HG03095 (cell line): ENCODE measurements at regions not wholly inside any gene's neighbourhood (a gene's known extent, or its start where the extent isn't known, plus 50 kb on each side); places are given as distances from the start of the nearest gene placed in this dataset.

Source experiments
- ATAC-seq: cut with Tn5 transposase; IDR thresholded peaks from one replicate; pipeline ENCODE4 v1.9.1; 2021; ENCODE audit warnings: moderate library complexity; ENCODE audit not compliant: unreplicated experiment

DNA sequence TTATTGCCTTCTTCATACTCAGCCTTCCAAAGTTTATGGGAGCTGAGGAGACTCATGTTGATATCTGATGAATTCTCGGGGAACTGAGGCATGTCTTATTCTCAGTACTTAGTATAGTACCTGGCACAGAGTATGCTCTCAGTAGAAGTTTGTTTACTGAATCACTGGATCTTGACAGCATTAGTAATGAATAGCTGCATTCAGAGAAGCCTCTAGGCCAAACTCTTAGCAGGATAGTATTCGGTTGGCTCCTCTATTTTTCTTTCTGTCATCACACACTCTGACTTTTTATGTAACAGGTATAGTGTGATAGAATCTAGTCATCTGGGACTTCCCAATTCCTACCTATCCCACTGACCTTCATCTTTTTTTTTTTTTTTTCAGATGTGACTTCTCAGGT is 566.4 kb upstream of the MAN1A1 start:
- no peak for ATAC-seq

DNA sequence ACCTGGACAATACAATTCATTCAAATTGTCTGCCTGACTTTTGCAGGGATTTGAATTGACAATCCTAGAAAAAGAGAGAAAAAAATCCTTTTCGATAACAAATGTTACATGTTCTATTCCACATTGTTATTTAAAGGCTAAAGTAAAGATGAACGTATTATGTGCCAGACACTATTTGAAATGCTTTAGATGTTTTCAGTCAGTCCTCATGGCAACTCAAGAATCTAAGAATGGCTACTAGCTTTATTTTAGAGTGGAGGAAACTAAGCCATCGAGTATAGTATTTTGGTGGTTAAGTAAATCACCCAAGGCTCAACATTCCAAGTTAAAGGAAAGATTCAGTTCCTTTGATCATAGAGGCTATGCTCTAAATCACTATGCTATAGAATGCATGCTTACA is 558.6 kb upstream of the MAN1A1 start:
- ATAC-seq = no peak

GRCh38 chr6:119902681-119903080 is 553.1 kb upstream of the MAN1A1 start:
- no peak for ATAC-seq

DNA sequence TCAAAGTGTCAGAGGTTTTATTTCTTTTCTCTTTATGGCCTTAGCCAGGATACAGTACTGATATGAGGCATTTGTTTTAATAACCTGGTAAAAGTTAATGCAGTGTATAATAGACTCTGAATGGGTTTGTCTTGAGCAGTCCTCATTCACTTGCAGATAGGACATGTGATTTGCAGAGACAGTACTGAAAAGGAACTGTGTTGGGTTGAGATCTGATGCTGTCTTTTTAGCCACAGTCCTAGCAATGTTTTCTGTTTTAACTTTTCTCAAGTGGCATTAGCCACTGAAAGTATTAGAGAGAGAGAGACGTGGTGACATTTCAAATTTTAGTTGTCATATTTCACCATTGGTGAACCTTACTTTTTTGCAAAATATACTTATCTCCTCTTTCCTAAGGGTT is 547.2 kb upstream of the MAN1A1 start:
- no peak for ATAC-seq

DNA sequence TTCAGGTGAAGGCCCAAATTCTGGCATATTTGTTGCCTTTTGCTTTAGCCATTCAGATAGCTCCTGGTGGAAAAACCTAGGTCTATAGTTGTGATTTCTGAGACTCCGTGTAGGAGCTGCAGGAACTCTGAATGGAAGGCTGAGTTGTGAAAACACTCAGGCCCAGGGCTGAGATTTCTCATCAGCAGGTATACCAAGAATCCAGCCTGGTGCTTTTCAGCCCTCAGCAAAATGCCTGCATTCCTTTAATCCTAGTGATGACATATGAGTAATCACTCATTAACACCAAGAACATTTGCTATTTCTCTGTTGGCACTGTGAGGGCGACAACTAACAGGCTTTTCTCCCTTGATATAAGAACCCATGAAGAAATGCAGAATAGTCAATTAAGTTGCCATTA is 546.1 kb upstream of the MAN1A1 start:
- no peak for ATAC-seq

GRCh38 chr6:119894811-119895210 is 545.2 kb upstream of the MAN1A1 start:
- no peak for ATAC-seq

DNA sequence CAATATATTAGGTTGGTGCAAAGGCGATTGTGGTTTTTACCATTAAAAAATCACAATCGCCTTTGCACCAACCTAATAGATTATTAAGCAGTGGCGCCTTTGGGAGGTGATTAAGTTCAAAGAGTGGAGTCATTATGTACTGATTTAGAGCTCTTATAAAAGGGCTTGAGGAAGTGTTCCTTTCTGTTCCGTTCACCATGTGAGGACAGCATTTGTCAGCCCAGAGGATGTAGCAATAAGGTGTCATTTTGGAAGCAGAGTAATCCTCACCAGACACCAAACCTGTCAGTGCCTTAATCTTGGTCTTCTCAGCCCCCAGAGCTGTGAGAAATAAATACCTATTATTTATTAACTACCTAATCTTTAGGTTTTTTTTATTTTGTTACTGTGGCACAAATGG is 542.1 kb upstream of the MAN1A1 start:
- no peak for ATAC-seq

DNA sequence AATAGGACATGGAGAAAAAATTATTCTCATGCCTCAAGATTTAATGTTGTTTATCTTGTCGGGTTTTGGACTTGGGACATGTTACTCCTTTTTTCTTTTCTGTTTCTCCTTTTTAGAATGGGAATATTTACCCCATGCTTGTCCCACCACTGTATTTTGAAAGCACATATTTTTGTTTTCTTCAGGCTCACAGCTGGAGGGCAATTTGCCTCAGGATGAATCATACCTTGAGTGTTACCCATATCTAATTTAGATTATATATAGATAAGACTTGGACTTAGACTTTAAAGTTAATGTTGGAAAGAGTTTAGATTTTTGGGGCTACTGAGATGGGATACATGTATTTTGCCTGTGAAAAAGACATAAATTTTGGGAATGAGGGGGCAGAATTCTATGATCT is 541.6 kb upstream of the MAN1A1 start:
- ATAC-seq = no peak

DNA sequence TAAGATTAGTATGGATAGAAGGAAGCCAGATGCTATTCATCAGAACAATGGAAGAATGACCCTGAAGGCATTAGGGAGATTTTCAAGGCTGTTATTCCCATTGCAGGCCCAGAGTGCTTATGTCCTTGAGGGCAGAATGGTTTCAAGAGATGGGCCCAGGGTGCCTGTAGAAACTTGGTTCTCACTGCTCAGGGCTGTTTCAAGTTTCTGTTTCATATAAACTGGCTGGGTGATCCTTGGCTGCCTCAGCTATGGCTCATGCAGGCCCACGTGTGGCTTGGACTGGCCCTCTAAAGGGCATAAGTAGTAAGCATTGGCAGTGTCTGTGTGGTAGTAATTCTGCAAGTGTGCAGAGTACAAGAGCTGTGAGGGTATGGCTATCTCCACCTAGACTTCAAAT is 540.9 kb upstream of the MAN1A1 start:
- no peak for ATAC-seq

DNA sequence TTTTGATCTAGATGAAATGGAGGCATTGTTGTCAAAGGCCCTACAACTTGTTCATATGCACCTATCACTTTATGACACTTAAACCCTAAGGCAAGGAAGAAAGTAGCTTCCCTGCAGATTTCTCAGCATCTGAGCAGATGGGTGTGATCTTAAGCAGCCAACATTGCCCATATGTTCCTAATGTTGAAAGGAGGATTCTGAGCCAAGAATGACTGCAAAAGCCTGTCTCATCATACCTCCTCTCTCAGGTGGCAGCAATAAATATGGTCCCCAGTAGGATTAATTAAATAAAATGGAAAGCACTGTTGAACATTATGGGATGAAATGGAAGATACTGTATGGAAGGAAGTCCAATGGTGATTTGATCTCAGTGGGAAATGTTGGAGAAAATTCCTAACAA is 538.1 kb upstream of the MAN1A1 start:
- ATAC-seq = no peak

- no peak for ATAC-seq
These were observed 531.9 kb upstream of the MAN1A1 start for GRCh38 chr6:119881416-119881815.

DNA sequence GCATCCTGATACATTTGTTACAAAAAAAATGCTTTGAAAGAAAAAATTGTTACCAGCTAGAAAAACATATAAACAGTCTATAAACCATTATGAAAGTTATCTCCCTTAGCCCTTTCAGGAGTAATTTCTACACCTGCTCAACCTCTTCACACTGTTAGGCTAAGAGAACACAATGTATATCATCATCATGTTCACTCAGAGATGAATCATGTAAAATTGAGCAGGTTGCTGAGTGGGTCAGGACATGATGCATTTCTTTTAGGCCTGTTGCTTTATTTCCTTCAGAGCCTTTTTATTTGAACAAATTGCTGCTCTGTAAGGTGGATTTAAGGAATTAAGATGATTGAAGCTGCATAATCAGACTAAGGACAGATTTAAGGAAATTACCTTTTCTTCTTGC is 531.3 kb upstream of the MAN1A1 start:
- ATAC-seq = no peak

DNA sequence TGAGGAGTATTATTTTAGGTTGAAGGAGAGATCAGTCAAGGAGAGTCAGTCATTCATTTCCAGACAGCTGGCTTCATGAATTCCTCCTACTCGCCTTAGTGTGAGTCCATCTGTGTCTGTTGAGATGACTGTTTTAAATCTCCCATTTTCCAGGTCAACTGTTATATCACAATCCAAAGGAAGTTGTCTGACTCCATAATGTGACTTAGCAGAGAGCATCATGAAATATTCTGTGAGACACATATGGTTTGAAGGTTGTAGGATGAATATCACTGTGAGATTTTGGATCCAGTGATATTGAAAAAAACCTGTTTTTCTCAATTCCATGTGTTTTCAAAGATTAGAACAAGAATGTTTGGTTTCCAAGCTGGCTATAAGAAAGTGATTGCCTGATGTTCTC is 530.2 kb upstream of the MAN1A1 start:
- ATAC-seq = no peak

- no peak for ATAC-seq
These were observed 524.8 kb upstream of the MAN1A1 start for GRCh38 chr6:119874381-119874780.

DNA sequence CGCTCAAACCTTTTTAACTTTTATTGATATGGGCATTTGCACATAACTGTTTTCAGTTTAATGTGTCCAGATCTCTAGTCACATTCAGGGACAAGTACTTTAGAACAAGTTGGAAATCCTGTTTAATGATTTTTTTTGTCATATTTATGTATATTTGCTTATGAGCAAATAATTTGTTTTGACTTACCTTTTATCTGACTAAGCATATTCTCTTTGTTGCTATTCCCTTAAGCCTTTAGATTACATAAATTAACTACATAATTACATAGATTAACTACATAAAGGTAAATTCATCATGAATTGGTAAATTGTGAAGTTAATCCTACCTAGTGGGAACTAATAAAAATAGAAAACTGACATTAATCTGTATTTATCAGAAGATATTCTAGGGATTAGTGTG is 523.5 kb upstream of the MAN1A1 start:
- no peak for ATAC-seq

DNA sequence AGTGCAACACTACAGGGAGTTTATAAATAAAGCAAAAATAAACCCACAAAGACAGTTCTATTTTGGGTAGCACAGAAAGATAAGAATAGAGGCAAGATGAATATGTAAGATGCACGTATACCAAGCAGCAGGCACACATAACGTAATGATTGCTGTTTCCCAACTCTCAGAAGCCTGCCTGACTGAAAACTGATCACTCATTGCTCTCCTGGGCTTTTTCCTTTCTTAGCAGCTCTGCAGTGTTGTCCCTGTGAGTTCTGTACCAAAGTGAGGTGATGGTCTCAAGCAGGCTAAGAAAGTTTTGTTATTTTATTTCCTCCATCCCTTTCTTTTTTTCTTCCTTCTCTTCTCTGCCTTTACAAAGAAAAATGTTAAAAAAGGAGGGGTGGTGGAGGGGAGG is 522.0 kb upstream of the MAN1A1 start:
- no peak for ATAC-seq

DNA sequence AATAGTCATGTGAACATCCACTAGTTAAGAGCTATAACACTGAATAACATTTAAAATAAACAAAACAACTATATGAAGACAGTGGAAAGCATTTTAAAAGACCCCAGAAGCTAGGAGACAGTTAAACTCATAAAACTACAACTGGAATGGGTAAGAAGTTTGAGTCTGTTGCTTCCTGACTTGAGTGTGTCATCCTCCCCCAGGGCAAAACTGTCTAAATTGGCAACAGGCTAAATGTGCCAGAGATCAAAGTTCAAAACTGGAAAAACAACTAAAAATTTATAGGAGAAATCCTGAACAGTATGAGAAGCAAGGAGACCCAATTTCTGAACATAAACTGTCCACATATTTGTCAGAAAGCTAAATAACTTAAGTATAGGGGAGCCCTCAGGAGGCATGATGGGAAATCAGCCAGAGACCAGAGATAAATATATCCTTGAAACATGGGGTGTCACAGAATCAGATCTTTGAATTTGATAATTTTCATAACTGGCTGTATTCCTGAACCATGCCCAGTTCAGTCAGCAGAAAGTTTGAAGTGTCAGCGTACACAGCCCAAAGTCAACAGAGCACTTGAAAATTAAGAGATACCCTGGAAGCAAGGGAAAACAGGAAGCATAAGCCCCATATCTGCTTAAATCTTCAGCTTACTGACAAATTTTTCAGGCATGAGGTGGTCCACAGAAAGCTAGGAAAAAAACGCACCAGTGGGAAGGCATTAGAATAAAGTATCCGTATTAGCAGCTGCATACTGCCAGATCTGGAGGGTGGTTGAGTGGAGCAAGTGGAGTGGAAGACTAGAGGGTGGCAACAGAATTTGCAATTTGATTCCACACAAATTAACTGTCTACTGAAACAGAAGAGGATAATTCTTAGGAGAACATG is 516.1 kb upstream of the MAN1A1 start:
- no peak for ATAC-seq

- ATAC-seq = no peak
These were observed 513.2 kb upstream of the MAN1A1 start for GRCh38 chr6:119862719-119863118.

DNA sequence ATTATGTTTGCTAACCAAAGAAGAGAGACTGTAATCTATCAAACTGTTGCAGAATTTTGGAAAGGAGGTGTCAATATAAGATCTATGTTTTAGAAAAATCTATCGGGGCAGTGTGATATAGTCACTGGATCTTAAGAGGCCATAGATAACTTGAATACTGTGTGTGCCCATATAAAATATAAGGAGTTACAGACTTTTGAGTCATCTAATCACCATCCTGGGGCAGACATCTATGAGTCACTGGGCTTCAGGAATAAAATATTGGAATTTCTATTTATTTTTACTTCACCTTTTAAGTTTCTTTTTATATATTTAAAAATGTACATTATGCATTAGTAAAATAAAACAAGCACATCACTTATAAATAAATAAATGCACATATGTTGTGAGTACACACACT is 509.3 kb upstream of the MAN1A1 start:
- no peak for ATAC-seq

DNA sequence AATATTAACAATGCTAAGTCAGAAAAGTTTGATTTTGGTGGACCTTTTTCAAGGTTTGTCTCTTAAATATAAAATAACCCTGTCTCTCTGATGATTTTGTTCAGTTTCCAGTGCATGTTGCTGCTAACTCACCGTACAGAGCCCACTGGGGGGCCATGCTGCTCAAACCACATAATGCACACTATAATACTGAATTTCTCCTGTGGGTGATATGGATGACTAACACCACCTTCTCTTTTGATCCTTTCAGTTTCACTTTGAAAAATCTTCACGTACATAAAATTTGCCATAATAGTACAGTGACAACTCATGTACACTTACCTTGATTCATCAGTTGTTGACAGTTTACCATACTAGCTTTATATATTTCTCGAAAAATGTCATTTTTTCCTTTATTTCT is 506.6 kb upstream of the MAN1A1 start:
- ATAC-seq = no peak

- no peak for ATAC-seq
These were observed 499.1 kb upstream of the MAN1A1 start for GRCh38 chr6:119848696-119849095.

DNA sequence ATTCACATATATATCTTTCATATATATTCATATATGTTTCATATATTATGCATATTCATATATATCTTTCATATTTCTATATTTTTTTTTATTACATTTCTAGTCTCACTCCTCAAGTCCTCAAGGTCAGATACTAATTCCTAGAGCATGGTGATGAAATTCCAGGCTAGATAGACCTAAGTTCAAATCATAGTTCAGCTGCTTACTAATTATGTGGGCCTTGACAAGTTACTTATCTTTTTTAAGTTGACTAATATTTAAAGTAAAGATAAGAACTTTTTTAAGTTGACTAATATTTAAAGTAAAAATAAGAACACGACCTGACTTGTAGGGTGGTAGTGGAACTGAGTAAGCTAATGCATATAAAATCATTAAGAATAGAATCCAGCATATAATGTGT is 495.6 kb upstream of the MAN1A1 start:
- ATAC-seq = no peak

GRCh38 chr6:119844387-119844786 is 494.8 kb upstream of the MAN1A1 start:
- ATAC-seq = no peak
